B cell (primary cell): ENCODE measurements at regions not wholly inside any gene's neighbourhood (a gene's known extent, or its start where the extent isn't known, plus 50 kb on each side); places are given as distances from the start of the nearest gene placed in this dataset.

Experiments
- ATAC-seq: fragments of 200-7000 bp; cut with Tn5 transposase; one replicate; pipeline ENCODE4 v1.10.0; 2021; ENCODE audit warnings: low read depth, mild to moderate bottlenecking, moderate number of reproducible peaks, moderate library complexity
- CTCF ChIA-PET: fragments of 350-600 bp; sonication (Branson Sonifier 250); formaldehyde crosslinking; loops from one replicate; lab custom pipeline; 2021; ENCODE audit warnings: antibody characterized with exemption, inconsistent platforms; lab: Charles Lee
- POLR2A ChIA-PET: fragments of 350-600 bp; sonication (Branson Sonifier 250); formaldehyde crosslinking; loops from one replicate; lab custom pipeline; 2021; ENCODE audit warnings: antibody characterized with exemption; lab: Charles Lee
- DNase-seq: peaks from one replicate; pipeline ENCODE4 v3.0.0; 2013
- H2AFZ ChIP-seq: 2 replicates; pipeline ENCODE4 v1.6.1; 2012; ENCODE audit warnings: mild to moderate bottlenecking, low read depth, low read length; ENCODE audit not compliant: insufficient read depth, poor library complexity, severe bottlenecking
- H3K27ac ChIP-seq, 2 donors: 1 replicate in 1 of 2; 2 replicates in 1 of 2; pipeline ENCODE4 v1.5.1; 2012 to 2013; ENCODE audit warnings: low read length in 2 of 2, mild to moderate bottlenecking in 2 of 2, moderate library complexity in 1 of 2
- H3K27me3 ChIP-seq, 4 experiments: fragments of 200-600 bp in 1 of 4; sonication (generic) in 1 of 4; replicated peaks in 1 of 4; 1 replicate in 2 of 4; 2 replicates in 2 of 4; pipeline versions ENCODE4 v1.6.1 to v1.7.0; 2013 to 2016; ENCODE audit warnings: low read length in 3 of 4, mild to moderate bottlenecking in 2 of 4, mixed read lengths in 1 of 4, moderate library complexity in 1 of 4; ENCODE audit not compliant: insufficient read depth in 4 of 4, control insufficient read depth in 3 of 4; ENCODE audit errors: control extremely low read depth in 1 of 4
- H3K36me3 ChIP-seq, 2 experiments: replicated peaks in 1 of 2; 1 replicate in 1 of 2; 2 replicates in 1 of 2; pipeline versions ENCODE4 v1.6.1 to v1.7.1; 2013; ENCODE audit warnings: low read length in 1 of 2; ENCODE audit not compliant: insufficient read depth in 2 of 2, control insufficient read depth in 1 of 2; ENCODE audit errors: control extremely low read depth in 1 of 2, extremely low read depth in 1 of 2
- H3K4me1 ChIP-seq, 2 donors: fragments of 200-600 bp in 1 of 2; sonication (generic) in 1 of 2; 1 replicate in 1 of 2; 2 replicates in 1 of 2; pipeline versions ENCODE4 v1.5.1 to v1.6.1; 2013 to 2017; ENCODE audit warnings: low read length in 2 of 2; ENCODE audit not compliant: control insufficient read depth in 2 of 2, insufficient read depth in 2 of 2
- H3K4me2 ChIP-seq: replicated peaks from 2 replicates; pipeline ENCODE3; 2012; ENCODE audit warnings: mild to moderate bottlenecking, low read depth, low read length; ENCODE audit not compliant: poor library complexity, severe bottlenecking
- H3K4me3 ChIP-seq, 5 experiments: fragments of 200-600 bp in 1 of 5; sonication (generic) in 1 of 5; 1 replicate in 3 of 5; 2 replicates in 2 of 5; pipeline versions ENCODE4 v1.5.1 to v1.7.0; 2011 to 2016; ENCODE audit warnings: low read length in 4 of 5, mild to moderate bottlenecking in 4 of 5, low read depth in 2 of 5, control low read depth in 1 of 5, moderate library complexity in 1 of 5; ENCODE audit not compliant: insufficient read depth in 1 of 5; ENCODE audit errors: control extremely low read depth in 1 of 5, extremely low read depth in 1 of 5
- H3K79me2 ChIP-seq: fragments of 200-600 bp; sonication (generic); one replicate; pipeline ENCODE4 v1.6.0; 2016; ENCODE audit warnings: low read length; ENCODE audit not compliant: control insufficient read depth, insufficient read depth
- H3K9ac ChIP-seq: fragments of 200-600 bp; sonication (generic); 2 replicates; pipeline ENCODE4 v1.6.1; 2017; ENCODE audit warnings: mild to moderate bottlenecking, low read length, moderate library complexity
- H3K9me3 ChIP-seq, 3 donors: one replicate each; pipeline versions ENCODE4 v1.6.1 to v1.7.1; 2013; ENCODE audit warnings: low read length in 2 of 3; ENCODE audit not compliant: control insufficient read depth in 2 of 3, insufficient read depth in 1 of 3; ENCODE audit errors: control extremely low read depth in 1 of 3
- H4K20me1 ChIP-seq: 2 replicates; pipeline ENCODE4 v1.6.0; 2012; ENCODE audit warnings: mild to moderate bottlenecking, low read length; ENCODE audit not compliant: insufficient read depth, control insufficient read depth, poor library complexity, severe bottlenecking
- H3K27ac Mint-ChIP-seq: one replicate; pipeline ENCODE4 v1.8.0; 2021; ENCODE audit warnings: mixed read lengths
- H3K27me3 Mint-ChIP-seq: one replicate; pipeline ENCODE4 v1.8.0; 2021; ENCODE audit warnings: mixed read lengths
- H3K4me1 Mint-ChIP-seq: one replicate; pipeline ENCODE4 v1.8.0; 2021; ENCODE audit warnings: mixed read lengths
- H3K4me3 Mint-ChIP-seq: one replicate; pipeline ENCODE4 v1.8.0; 2021; ENCODE audit warnings: mixed read lengths
- H3K9me3 Mint-ChIP-seq: one replicate; pipeline ENCODE4 v1.8.0; 2022; ENCODE audit warnings: mixed read lengths; ENCODE audit not compliant: insufficient read depth
- CTCF ChIP-seq: fragments of 200-600 bp; IDR thresholded peaks from one replicate; pipeline ENCODE4 v1.8.0; 2022; ENCODE audit warnings: antibody characterized with exemption, mild to moderate bottlenecking
- EZH2 ChIP-seq: IDR thresholded peaks from 2 replicates; pipeline ENCODE4 v1.6.1; 2012; ENCODE audit warnings: borderline replicate concordance, low read depth, mild to moderate bottlenecking, moderate library complexity, low read length; ENCODE audit not compliant: insufficient read depth, poor library complexity, severe bottlenecking
- WGBS: methylation state at CpG from one replicate; pipeline ENCODE4 v1.1.5; 2013; ENCODE audit warnings: missing lambda C conversion rate; ENCODE audit not compliant: insufficient coverage; 5-methylcytosine and 5-hydroxymethylcytosine counted together
- intact Hi-C: fragments of 100-400 bp; cut with micrococcal nuclease; formaldehyde crosslinking; loops from one replicate; pipeline ENCODE4 v1.10.0; 2022

- no peak overlapping the region for H3K4me2 ChIP-seq
- CTCF ChIA-PET = no interaction called here
- no peaks in the 10 kb centered on the region for H3K36me3 ChIP-seq
- no peaks in the 10 kb centered on the region for H3K9me3 Mint-ChIP-seq
- no peak overlapping the region for H3K27ac Mint-ChIP-seq
- H3K4me3 Mint-ChIP-seq = no peak overlapping the region
- no peaks in the 10 kb centered on the region for H3K79me2 ChIP-seq
- DNase-seq (no peak), ATAC-seq (no peak)
- TF ChIP-seq CTCF (no peak), EZH2 (no peak)
- POLR2A ChIA-PET = no interaction called here
- WGBS = 18% methylated on average over 12 of the region's 12 CpGs
- no peak overlapping the region for H3K27ac ChIP-seq
- no peaks in the 10 kb centered on the region for H3K4me1 Mint-ChIP-seq
- H2AFZ ChIP-seq = no peak overlapping the region
- H3K9ac ChIP-seq = no peak overlapping the region
- no peaks in the 10 kb centered on the region for H3K9me3 ChIP-seq
- no peaks in the 10 kb centered on the region for H4K20me1 ChIP-seq
- intact Hi-C loops = no loop called here
- H3K27me3 ChIP-seq = peaks cover 0 to 5% (median 0%) of the 10 kb centered on the region in 4 experiments
- no peak overlapping the region for H3K4me3 ChIP-seq
- H3K4me1 ChIP-seq = no peaks in the 10 kb centered on the region
- H3K27me3 Mint-ChIP-seq = peaks cover 9% of the 10 kb centered on the region
These were observed 62.0 kb upstream of the PRR5 start for GRCh38 chr22:44639891-44640617.

GRCh38 chr22:44638971-44639760, 62.8 kb upstream of the PRR5 start:
- H3K27ac Mint-ChIP-seq = no peak overlapping the region
- intact Hi-C loops = no loop called here
- no peak overlapping the region for H3K4me3 Mint-ChIP-seq
- H2AFZ ChIP-seq = no peak overlapping the region
- no peaks in the 10 kb centered on the region for H3K4me1 Mint-ChIP-seq
- H3K9ac ChIP-seq = no peak overlapping the region
- ChIA-PET CTCF (no interaction called here), POLR2A (no interaction called here)
- H3K27me3 Mint-ChIP-seq = peaks cover 9% of the 10 kb centered on the region
- H3K4me1 ChIP-seq = no peaks in the 10 kb centered on the region
- no peak overlapping the region for H3K4me3 ChIP-seq
- H3K9me3 Mint-ChIP-seq = no peaks in the 10 kb centered on the region
- peaks cover 0 to 5% (median 0%) of the 10 kb centered on the region in 4 experiments for H3K27me3 ChIP-seq
- H3K27ac ChIP-seq = no peak overlapping the region
- no peaks in the 10 kb centered on the region for H4K20me1 ChIP-seq
- ATAC-seq = no peak
- no peaks in the 10 kb centered on the region for H3K9me3 ChIP-seq
- H3K79me2 ChIP-seq = no peaks in the 10 kb centered on the region
- WGBS = 71% methylated on average over 32 of the region's 34 CpGs
- no peaks in the 10 kb centered on the region for H3K36me3 ChIP-seq
- TF ChIP-seq CTCF (no peak), EZH2 (no peak)
- H3K4me2 ChIP-seq = no peak overlapping the region
- no peak for DNase-seq
